SK-N-SH (cell line): ENCODE measurements at regions not wholly inside any gene's neighbourhood (a gene's known extent, or its start where the extent isn't known, plus 50 kb on each side); places are given as distances from the start of the nearest gene placed in this dataset.

Experiments
- CTCF ChIA-PET: fragments of 300-600, 350-600 bp; formaldehyde crosslinking; extraction: SDS; loops from one replicate; lab custom pipeline; 2021; lab: Yijun Ruan, JAX
- POLR2A ChIA-PET: fragments of 350-600 bp; sonication (Branson Sonifier 250); formaldehyde crosslinking; extraction: SDS; loops from one replicate; lab custom pipeline; 2020; ENCODE audit warnings: antibody characterized with exemption, inconsistent platforms; lab: Yijun Ruan, JAX
- DNase-seq: peaks from one replicate; pipeline ENCODE4 v3.0.0; 2012
- H2AFZ ChIP-seq: fragments of 200-600 bp; sonication (generic); 2 replicates; pipeline ENCODE4 v1.8.1; 2016; ENCODE audit warnings: antibody characterized with exemption, mild to moderate bottlenecking, low read depth
- H3F3A ChIP-seq: fragments of 200-600 bp; sonication (generic); replicated peaks from 2 replicates; pipeline ENCODE3; 2016; ENCODE audit warnings: antibody characterized with exemption, mild to moderate bottlenecking; ENCODE audit not compliant: insufficient read depth
- H3K27ac ChIP-seq, 2 experiments: fragments of 200-500 bp in 1 of 2; fragments of 200-600 bp in 1 of 2; sonication (Bioruptor generic) in 1 of 2; sonication (generic), shearing (Covaris generic) in 1 of 2; 2 replicates each; pipeline versions ENCODE4 v1.5.1 to v1.6.1; 2014 to 2016; ENCODE audit warnings: low read depth in 2 of 2, inconsistent platforms in 1 of 2, low read length in 1 of 2, mild to moderate bottlenecking in 1 of 2, mixed read lengths in 1 of 2
- H3K27me3 ChIP-seq: fragments of 200-600 bp; sonication (generic), shearing (Covaris generic); 2 replicates; pipeline ENCODE4 v1.6.1; 2016; ENCODE audit warnings: mixed run types; ENCODE audit not compliant: insufficient read depth
- H3K36me3 ChIP-seq, 2 experiments: fragments of 200-500 bp in 1 of 2; fragments of 200-600 bp in 1 of 2; sonication (Bioruptor generic) in 1 of 2; sonication (generic) in 1 of 2; replicated peaks in 1 of 2; 2 replicates each; pipeline versions ENCODE3 to v1.5.1; 2014 to 2016; ENCODE audit warnings: low read length in 1 of 2, mild to moderate bottlenecking in 1 of 2; ENCODE audit not compliant: insufficient read depth in 2 of 2, control insufficient read depth in 1 of 2
- H3K4me1 ChIP-seq, 2 experiments: fragments of 200-500 bp in 1 of 2; fragments of 200-600 bp in 1 of 2; sonication (Bioruptor generic) in 1 of 2; sonication (generic), shearing (Covaris generic) in 1 of 2; 2 replicates each; pipeline versions ENCODE4 v1.5.1 to v1.6.1; 2014 to 2016; ENCODE audit warnings: low read depth in 1 of 2, low read length in 1 of 2, mixed run types in 1 of 2; ENCODE audit not compliant: insufficient read depth in 2 of 2, control insufficient read depth in 1 of 2
- H3K4me2 ChIP-seq: fragments of 200-600 bp; sonication (generic), shearing (Covaris generic); 2 replicates; pipeline ENCODE4 v1.6.1; 2017; ENCODE audit warnings: mixed run types
- H3K4me3 ChIP-seq, 2 experiments: fragments of 200-500 bp in 1 of 2; fragments of 200-600 bp in 1 of 2; sonication (Bioruptor generic) in 1 of 2; sonication (generic), shearing (Covaris generic) in 1 of 2; 2 replicates each; pipeline versions ENCODE4 v1.5.1 to v1.8.1; 2014 to 2016; ENCODE audit warnings: low read depth in 2 of 2, inconsistent platforms in 1 of 2, low read length in 1 of 2, mild to moderate bottlenecking in 1 of 2, mixed read lengths in 1 of 2, moderate library complexity in 1 of 2
- H3K79me2 ChIP-seq: fragments of 200-600 bp; sonication (generic); 2 replicates; pipeline ENCODE4 v1.8.1; 2017; ENCODE audit warnings: mild to moderate bottlenecking; ENCODE audit not compliant: insufficient read depth
- H3K9ac ChIP-seq: fragments of 200-600 bp; sonication (generic); 2 replicates; pipeline ENCODE4 v1.6.1; 2017; ENCODE audit warnings: mixed run types
- H3K9me2 ChIP-seq: fragments of 200-600 bp; sonication (generic); 2 replicates; pipeline ENCODE4 v1.6.1; 2017; ENCODE audit warnings: mixed run types
- H3K9me3 ChIP-seq: fragments of 200-600 bp; sonication (generic); 2 replicates; pipeline ENCODE4 v1.6.1; 2017; ENCODE audit warnings: mixed run types, mild to moderate bottlenecking, moderate library complexity
- H4K20me1 ChIP-seq: fragments of 200-600 bp; sonication (generic); 2 replicates; pipeline ENCODE4 v1.6.1; 2017; ENCODE audit warnings: mild to moderate bottlenecking, mixed run types; ENCODE audit not compliant: insufficient read depth
- ELF1 ChIP-seq: IDR thresholded peaks from 2 replicates; pipeline ENCODE4 v1.4.0; 2012
- EP300 ChIP-seq, 2 experiments: IDR thresholded peaks; 2 replicates each; pipeline versions ENCODE4 v1.4.0 to v1.6.1; 2012; ENCODE audit warnings: borderline replicate concordance in 1 of 2, low read depth in 1 of 2, low read length in 1 of 2
- FOSL2 ChIP-seq: IDR thresholded peaks from 2 replicates; pipeline ENCODE4 v1.4.0; 2012; ENCODE audit warnings: low read depth, mild to moderate bottlenecking, moderate library complexity, borderline replicate concordance
- FOXJ3 ChIP-seq: sonication (generic); formaldehyde crosslinking; IDR thresholded peaks from 2 replicates; pipeline ENCODE4 v1.5.1; 2020; ENCODE audit warnings: mild to moderate bottlenecking, missing genetic modification reagents
- FOXM1 ChIP-seq: IDR thresholded peaks from 2 replicates; pipeline ENCODE4 v1.4.0; 2012; ENCODE audit warnings: low read depth, mild to moderate bottlenecking
- JUND ChIP-seq: IDR thresholded peaks from 2 replicates; pipeline ENCODE4 v1.4.0; 2012
- MEF2A ChIP-seq: IDR thresholded peaks from 2 replicates; pipeline ENCODE4 v1.4.0; 2012; ENCODE audit warnings: low read depth, borderline replicate concordance
- NFIC ChIP-seq: IDR thresholded peaks from 2 replicates; pipeline ENCODE4 v1.4.0; 2012; ENCODE audit warnings: borderline replicate concordance
- NRF1 ChIP-seq: IDR thresholded peaks from 2 replicates; pipeline ENCODE4 v1.6.1; 2012; ENCODE audit warnings: low read depth, mild to moderate bottlenecking, low read length
- POLR2AphosphoS5 ChIP-seq: IDR thresholded peaks from 2 replicates; pipeline ENCODE4 v1.6.1; 2012; ENCODE audit warnings: low read depth, low read length
- RAD21 ChIP-seq: IDR thresholded peaks from 2 replicates; pipeline ENCODE4 v1.6.1; 2012; ENCODE audit warnings: mild to moderate bottlenecking, low read length
- RCOR1 ChIP-seq: fragments of 150-350 bp; IDR thresholded peaks from 2 replicates; pipeline ENCODE4 v1.6.1; 2017; ENCODE audit warnings: antibody characterized with exemption, low read length
- SIN3A ChIP-seq: IDR thresholded peaks from 2 replicates; pipeline ENCODE4 v1.6.1; 2012; ENCODE audit warnings: low read depth, mild to moderate bottlenecking, low read length, moderate library complexity, borderline replicate concordance
- SMC3 ChIP-seq: IDR thresholded peaks from 2 replicates; pipeline ENCODE4 v1.6.1; 2012; ENCODE audit warnings: low read depth, low read length, improper control_type of control experiment
- TCF12 ChIP-seq: IDR thresholded peaks from 2 replicates; pipeline ENCODE4 v1.4.0; 2012
- YY1 ChIP-seq: IDR thresholded peaks from 2 replicates; pipeline ENCODE4 v1.4.0; 2012; ENCODE audit warnings: low read depth, mild to moderate bottlenecking
- WGBS: methylation state at CpG from one replicate; pipeline ENCODE4 v1.1.6; 2017; ENCODE audit warnings: low lambda C conversion rate; 5-methylcytosine and 5-hydroxymethylcytosine counted together
- TF ChIP-seq, protein P1 (sequence below): IDR thresholded peaks from 2 replicates; pipeline ENCODE4; 2012
- TF ChIP-seq, protein P2 (sequence below): IDR thresholded peaks from 2 replicates; pipeline ENCODE4 v1.4.0; 2012; ENCODE audit warnings: low read depth, borderline replicate concordance
- TF ChIP-seq, protein P3 (sequence below): fragments of 200-600 bp; sonication (generic); IDR thresholded peaks from 2 replicates; pipeline ENCODE4 v1.6.1; 2017; ENCODE audit warnings: antibody characterized with exemption, mild to moderate bottlenecking, moderate library complexity

DNA sequence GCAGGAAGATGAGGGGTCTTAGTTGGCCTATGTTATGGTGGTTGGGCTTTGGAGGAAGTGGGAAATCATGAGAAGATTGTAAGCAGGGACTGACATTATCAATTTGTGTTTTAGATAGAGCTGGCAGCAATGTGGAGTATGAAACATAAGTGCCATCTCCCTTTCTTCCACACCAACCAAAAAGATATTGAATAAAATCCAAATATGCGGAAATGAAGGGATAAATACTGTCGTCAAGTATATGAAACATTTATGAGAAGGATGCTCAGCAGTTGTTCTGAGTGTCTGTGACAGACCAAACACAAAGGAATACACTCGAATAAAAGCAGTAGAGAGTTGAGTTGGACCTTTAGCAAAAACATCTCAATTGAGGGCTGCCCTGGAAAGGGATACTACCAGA, 1090.0 kb upstream of the ZEB2 start:
- no peaks in the 10 kb centered on the region for H3K79me2 ChIP-seq
- H4K20me1 ChIP-seq, result no peaks in the 10 kb centered on the region
- WGBS, result 91% methylated on average over 3 of the region's 3 CpGs
- no peak overlapping the region for H3K9ac ChIP-seq
- no peaks in the 10 kb centered on the region for H3K27me3 ChIP-seq
- ChIA-PET CTCF (interaction anchor here (0.7 kb wide), 1 partner anchor 45 kb away, joined by 3 read pairs; no protein-coding TSS in a partner anchor), POLR2A (no interaction called here)
- no peak overlapping the region for H3K4me2 ChIP-seq
- H3K4me3 ChIP-seq, result no peak overlapping the region
- no peaks in the 10 kb centered on the region for H3K9me2 ChIP-seq
- H3K9me3 ChIP-seq, result no peaks in the 10 kb centered on the region
- no peaks in the 10 kb centered on the region for H3K36me3 ChIP-seq
- H3F3A ChIP-seq, result no peaks in the 10 kb centered on the region
- no peak overlapping the region for H3K27ac ChIP-seq
- H3K4me1 ChIP-seq, result no peaks in the 10 kb centered on the region
- TF ChIP-seq, protein P1, sequence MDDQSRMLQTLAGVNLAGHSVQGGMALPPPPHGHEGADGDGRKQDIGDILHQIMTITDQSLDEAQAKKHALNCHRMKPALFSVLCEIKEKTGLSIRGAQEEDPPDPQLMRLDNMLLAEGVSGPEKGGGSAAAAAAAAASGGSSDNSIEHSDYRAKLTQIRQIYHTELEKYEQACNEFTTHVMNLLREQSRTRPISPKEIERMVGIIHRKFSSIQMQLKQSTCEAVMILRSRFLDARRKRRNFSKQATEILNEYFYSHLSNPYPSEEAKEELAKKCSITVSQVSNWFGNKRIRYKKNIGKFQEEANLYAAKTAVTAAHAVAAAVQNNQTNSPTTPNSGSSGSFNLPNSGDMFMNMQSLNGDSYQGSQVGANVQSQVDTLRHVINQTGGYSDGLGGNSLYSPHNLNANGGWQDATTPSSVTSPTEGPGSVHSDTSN, result no peak
- TF ChIP-seq RCOR1 (no peak), JUND (no peak), MEF2A (no peak)
- TF ChIP-seq, protein P2, sequence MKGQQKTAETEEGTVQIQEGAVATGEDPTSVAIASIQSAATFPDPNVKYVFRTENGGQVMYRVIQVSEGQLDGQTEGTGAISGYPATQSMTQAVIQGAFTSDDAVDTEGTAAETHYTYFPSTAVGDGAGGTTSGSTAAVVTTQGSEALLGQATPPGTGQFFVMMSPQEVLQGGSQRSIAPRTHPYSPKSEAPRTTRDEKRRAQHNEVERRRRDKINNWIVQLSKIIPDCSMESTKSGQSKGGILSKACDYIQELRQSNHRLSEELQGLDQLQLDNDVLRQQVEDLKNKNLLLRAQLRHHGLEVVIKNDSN, result no peak
- DNase-seq, result no peak
- H2AFZ ChIP-seq, result no peak overlapping the region

DNA sequence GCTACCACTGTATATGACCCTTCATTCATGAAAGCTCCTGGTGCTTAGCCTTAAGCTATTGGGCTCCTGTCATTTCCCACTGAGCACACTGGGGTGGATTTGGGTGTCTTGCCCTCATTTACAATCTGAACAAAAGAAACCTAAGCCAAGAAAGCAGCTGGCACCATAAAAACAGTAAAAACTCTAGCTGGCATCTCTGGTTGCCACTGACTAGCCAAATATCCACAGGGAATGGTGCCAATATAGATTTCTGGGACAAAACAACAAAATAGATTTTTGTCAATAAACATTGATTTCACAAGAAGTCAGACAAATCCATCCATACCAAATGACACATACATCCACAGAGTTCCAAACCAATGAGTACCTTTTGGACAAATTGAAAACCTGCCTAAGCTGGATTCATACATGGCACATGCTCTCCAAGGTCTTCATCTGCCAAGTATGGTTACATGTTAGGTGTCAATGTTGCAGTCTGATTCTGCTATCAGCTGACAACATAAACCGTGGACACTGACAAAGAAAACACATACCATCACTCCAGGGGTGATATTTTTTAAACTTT, 1081.5 kb upstream of the ZEB2 start:
- Histone ChIP-seq H3K4me1 (peaks cover 0 to 23% of the 10 kb centered on the region in 2 experiments; a peak in 1 of 4 replicates), H3K9me3 (no peaks in the 10 kb centered on the region), H3K27ac (no peak overlapping the region), H3K27me3 (no peaks in the 10 kb centered on the region), H3K9me2 (no peaks in the 10 kb centered on the region), H3K9ac (no peak overlapping the region), H3F3A (no peaks in the 10 kb centered on the region), H4K20me1 (no peaks in the 10 kb centered on the region), H3K4me3 (no peak overlapping the region), H3K36me3 (no peaks in the 10 kb centered on the region), H3K4me2 (no peak overlapping the region), H2AFZ (no peak overlapping the region), H3K79me2 (no peaks in the 10 kb centered on the region)
- 47% methylated on average over 1 of the region's 1 CpG for WGBS
- ChIA-PET CTCF (no interaction called here), POLR2A (no interaction called here)
- DNase-seq, result no peak
- TF ChIP-seq FOXJ3 (CRISPR knock-in tag), result no peak
- no peak for TF ChIP-seq SIN3A
- no peak for TF ChIP-seq FOXM1
- TF ChIP-seq JUND, result no peak
- TF ChIP-seq NFIC, result no peak
- TF ChIP-seq, protein P3, sequence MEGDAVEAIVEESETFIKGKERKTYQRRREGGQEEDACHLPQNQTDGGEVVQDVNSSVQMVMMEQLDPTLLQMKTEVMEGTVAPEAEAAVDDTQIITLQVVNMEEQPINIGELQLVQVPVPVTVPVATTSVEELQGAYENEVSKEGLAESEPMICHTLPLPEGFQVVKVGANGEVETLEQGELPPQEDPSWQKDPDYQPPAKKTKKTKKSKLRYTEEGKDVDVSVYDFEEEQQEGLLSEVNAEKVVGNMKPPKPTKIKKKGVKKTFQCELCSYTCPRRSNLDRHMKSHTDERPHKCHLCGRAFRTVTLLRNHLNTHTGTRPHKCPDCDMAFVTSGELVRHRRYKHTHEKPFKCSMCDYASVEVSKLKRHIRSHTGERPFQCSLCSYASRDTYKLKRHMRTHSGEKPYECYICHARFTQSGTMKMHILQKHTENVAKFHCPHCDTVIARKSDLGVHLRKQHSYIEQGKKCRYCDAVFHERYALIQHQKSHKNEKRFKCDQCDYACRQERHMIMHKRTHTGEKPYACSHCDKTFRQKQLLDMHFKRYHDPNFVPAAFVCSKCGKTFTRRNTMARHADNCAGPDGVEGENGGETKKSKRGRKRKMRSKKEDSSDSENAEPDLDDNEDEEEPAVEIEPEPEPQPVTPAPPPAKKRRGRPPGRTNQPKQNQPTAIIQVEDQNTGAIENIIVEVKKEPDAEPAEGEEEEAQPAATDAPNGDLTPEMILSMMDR, result no peak
- no peak for TF ChIP-seq ELF1
- no peak for TF ChIP-seq RCOR1
- TF ChIP-seq RAD21, result no peak
- no peak for TF ChIP-seq FOSL2
- TF ChIP-seq EP300 (IDR thresholded peaks at IDR 0.05; ENCODE audit: borderline replicate concordance in 1 of 2, low read depth in 1 of 2, low read length in 1 of 2), result no peak
- TF ChIP-seq NRF1, result no peak
- TF ChIP-seq SMC3, result no peak
- TF ChIP-seq POLR2AphosphoS5, result no peak
- no peak for TF ChIP-seq TCF12
- TF ChIP-seq, protein P1, result no peak
- TF ChIP-seq YY1, result no peak
